Caco-2 (cell line): ENCODE measurements at regions not wholly inside any gene's neighbourhood (a gene's known extent, or its start where the extent isn't known, plus 50 kb on each side); places are given as distances from the start of the nearest gene placed in this dataset.

Source experiments
- BruUV-seq: library from RNA; stranded (reverse); fragments of 400-500 nt; replicated peaks from 2 replicates; lab custom pipeline; 2021; lab: Mats Ljungman, UMichigan
- CTCF ChIA-PET: fragments of 300-600 bp; sonication (Branson Sonifier 250); formaldehyde crosslinking; loops from one replicate; lab custom pipeline; 2022; ENCODE audit warnings: antibody characterized with exemption; lab: Charles Lee
- POLR2A ChIA-PET: fragments of 300-600 bp; sonication (Branson Sonifier 250); formaldehyde crosslinking; loops from one replicate; lab custom pipeline; 2022; ENCODE audit warnings: antibody characterized with exemption; lab: Charles Lee
- DNase-seq, 2 experiments: peaks; one replicate each; pipeline versions ENCODE4 v3.0.0 to v3.0.0-alpha.2; 2020 to 2022
- H3K27me3 ChIP-seq: replicated peaks from 2 replicates; pipeline ENCODE4 v1.6.0; 2011; ENCODE audit warnings: low read length; ENCODE audit not compliant: control insufficient read depth, insufficient read depth
- H3K36me3 ChIP-seq: 2 replicates; pipeline ENCODE4 v1.5.1; 2011; ENCODE audit warnings: low read length; ENCODE audit not compliant: control insufficient read depth, insufficient read depth
- H3K4me1 ChIP-seq: fragments of 250-450 bp; sonication (Bioruptor Pico); 2 replicates; pipeline ENCODE4 v1.5.1; 2020; ENCODE audit warnings: mild to moderate bottlenecking
- H3K4me3 ChIP-seq: 2 replicates; pipeline ENCODE4 v1.5.1; 2011; ENCODE audit warnings: low read depth, mild to moderate bottlenecking, control low read depth, low read length
- H3K9me3 ChIP-seq: fragments of 250-450 bp; sonication (Bioruptor Pico); 2 replicates; pipeline ENCODE4 v1.5.1; 2020; ENCODE audit warnings: mild to moderate bottlenecking, moderate library complexity
- H3K27ac Mint-ChIP-seq: one replicate; pipeline ENCODE4 v1.8.0; 2022; ENCODE audit warnings: mixed read lengths; ENCODE audit not compliant: unreplicated experiment
- H3K27me3 Mint-ChIP-seq: one replicate; pipeline ENCODE4 v1.8.0; 2022; ENCODE audit warnings: mixed read lengths; ENCODE audit not compliant: insufficient read depth, unreplicated experiment
- H3K36me3 Mint-ChIP-seq: one replicate; pipeline ENCODE4 v1.8.0; 2022; ENCODE audit warnings: mild to moderate bottlenecking, mixed read lengths; ENCODE audit not compliant: insufficient read depth, unreplicated experiment
- H3K4me1 Mint-ChIP-seq: one replicate; pipeline ENCODE4 v1.8.0; 2022; ENCODE audit warnings: low read depth, mixed read lengths; ENCODE audit not compliant: unreplicated experiment
- H3K4me3 Mint-ChIP-seq: one replicate; pipeline ENCODE4 v1.8.0; 2022; ENCODE audit warnings: mild to moderate bottlenecking, moderate library complexity, mixed read lengths; ENCODE audit not compliant: unreplicated experiment
- H3K9me3 Mint-ChIP-seq: one replicate; pipeline ENCODE4 v1.8.0; 2022; ENCODE audit warnings: mixed read lengths; ENCODE audit not compliant: unreplicated experiment
- CTCF ChIP-seq, 2 experiments: fragments of 200-600 bp in 1 of 2; IDR thresholded peaks; 1 replicate in 1 of 2; 2 replicates in 1 of 2; pipeline versions ENCODE4 v1.5.1 to v1.8.0; 2011 to 2022; ENCODE audit warnings: antibody characterized with exemption in 1 of 2, control low read depth in 1 of 2, inconsistent platforms in 1 of 2, low read depth in 1 of 2, low read length in 1 of 2, mild to moderate bottlenecking in 1 of 2, moderate library complexity in 1 of 2; ENCODE audit not compliant: insufficient read depth in 1 of 2, severe bottlenecking in 1 of 2, unreplicated experiment in 1 of 2
- intact Hi-C: fragments of 100-400 bp; cut with micrococcal nuclease; formaldehyde crosslinking; loops from one replicate; pipeline ENCODE4 v1.10.0; 2022; ENCODE audit not compliant: unreplicated experiment

GRCh38 chr15:70258369-70259027 lies 160.8 kb upstream of the TLE3 start:
- DNase-seq = no peak
- Mint-ChIP-seq H3K4me1 (no peaks in the 10 kb centered on the region), H3K4me3 (no peak overlapping the region), H3K9me3 (no peaks in the 10 kb centered on the region), H3K36me3 (no peaks in the 10 kb centered on the region), H3K27me3 (no peaks in the 10 kb centered on the region), H3K27ac (no peak overlapping the region)
- no peaks in the 10 kb centered on the region for H3K4me1 ChIP-seq
- POLR2A ChIA-PET = no interaction called here
- no peaks in the 10 kb centered on the region for H3K27me3 ChIP-seq
- no peaks in the 10 kb centered on the region for H3K9me3 ChIP-seq
- CTCF ChIA-PET = no interaction called here
- H3K4me3 ChIP-seq = no peak overlapping the region
- TF ChIP-seq CTCF (IDR thresholded peaks at IDR 0.05; ENCODE audit: insufficient read depth in 1 of 2, low read depth in 1 of 2, low read length in 1 of 2, severe bottlenecking in 1 of 2, unreplicated experiment in 1 of 2) = no peak
- H3K36me3 ChIP-seq = no peaks in the 10 kb centered on the region
- no TSS peak for BruUV-seq
- intact Hi-C loops = no loop called here

GRCh38 chr15:70257573-70258248 lies 160.0 kb upstream of the TLE3 start:
- intact Hi-C loops = no loop called here

GRCh38 chr15:70257047-70257446 lies 159.3 kb upstream of the TLE3 start:
- H3K4me3 ChIP-seq = no peak overlapping the region
- POLR2A ChIA-PET = no interaction called here
- BruUV-seq = no TSS peak
- no peaks in the 10 kb centered on the region for H3K9me3 ChIP-seq
- CTCF ChIA-PET = no interaction called here
- no peaks in the 10 kb centered on the region for H3K27me3 ChIP-seq
- intact Hi-C loops = no loop called here
- H3K4me1 Mint-ChIP-seq = no peaks in the 10 kb centered on the region
- H3K27me3 Mint-ChIP-seq = no peaks in the 10 kb centered on the region
- no peak for DNase-seq
- no peaks in the 10 kb centered on the region for H3K9me3 Mint-ChIP-seq
- no peaks in the 10 kb centered on the region for H3K4me1 ChIP-seq
- H3K4me3 Mint-ChIP-seq = no peak overlapping the region
- TF ChIP-seq CTCF (IDR thresholded peaks at IDR 0.05; ENCODE audit: insufficient read depth in 1 of 2, low read depth in 1 of 2, low read length in 1 of 2, severe bottlenecking in 1 of 2, unreplicated experiment in 1 of 2) = no peak
- H3K36me3 ChIP-seq = no peaks in the 10 kb centered on the region
- no peak overlapping the region for H3K27ac Mint-ChIP-seq
- H3K36me3 Mint-ChIP-seq = no peaks in the 10 kb centered on the region

More at GRCh38 chr15:70257573-70258248, 160.0 kb upstream of the TLE3 start:
- Histone ChIP-seq H3K36me3 (no peaks in the 10 kb centered on the region), H3K9me3 (no peaks in the 10 kb centered on the region), H3K4me3 (no peak overlapping the region), H3K4me1 (no peaks in the 10 kb centered on the region), H3K27me3 (no peaks in the 10 kb centered on the region)
- Mint-ChIP-seq H3K27ac (no peak overlapping the region), H3K36me3 (no peaks in the 10 kb centered on the region), H3K27me3 (no peaks in the 10 kb centered on the region), H3K4me1 (no peaks in the 10 kb centered on the region), H3K9me3 (no peaks in the 10 kb centered on the region), H3K4me3 (no peak overlapping the region)
- TF ChIP-seq CTCF (IDR thresholded peaks at IDR 0.05; ENCODE audit: insufficient read depth in 1 of 2, low read depth in 1 of 2, low read length in 1 of 2, severe bottlenecking in 1 of 2, unreplicated experiment in 1 of 2) = no peak
- no peak for DNase-seq
- POLR2A ChIA-PET = no interaction called here
- BruUV-seq = no TSS peak
- CTCF ChIA-PET = no interaction called here
